ENCODE measurements at regions not wholly inside any gene's neighbourhood (a gene's known extent, or its start where the extent isn't known, plus 50 kb on each side); places are given as distances from the start of the nearest gene placed in this dataset.

DNA sequence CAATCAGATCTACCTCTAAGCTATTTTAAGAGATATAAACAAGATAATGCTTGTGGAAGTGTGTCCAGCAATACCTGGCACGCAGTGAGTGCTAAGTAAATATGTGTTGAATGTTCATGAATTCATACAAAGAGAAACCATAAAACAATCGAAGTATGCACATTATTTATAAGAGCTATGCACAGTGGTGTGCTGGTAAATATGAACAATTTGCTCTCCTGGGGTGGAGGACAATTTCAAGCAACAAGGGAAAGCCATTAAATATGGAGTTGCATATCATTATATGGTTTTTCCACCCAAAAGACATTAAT, 526.6 kb upstream of the MARCKS start:
- no peak overlapping the region for H3K27ac Mint-ChIP-seq
- peaks cover 3% of the 10 kb centered on the region for H3K27me3 Mint-ChIP-seq (ENCODE audit: insufficient read depth, low read depth, poor library complexity)
- no peak overlapping the region for H3K4me3 ChIP-seq
- no peaks in the 10 kb centered on the region for H3K9me3 Mint-ChIP-seq
- no peak overlapping the region for H2AFZ ChIP-seq
- H3K36me3 Mint-ChIP-seq (ENCODE audit: low read depth) = no peaks in the 10 kb centered on the region
- H3K4me3 Mint-ChIP-seq = no peak overlapping the region
- H3K4me1 ChIP-seq (ENCODE audit: insufficient read depth) = no peaks in the 10 kb centered on the region
- no peaks in the 10 kb centered on the region for H3K79me2 ChIP-seq (replicated peaks; ENCODE audit: insufficient read depth)
- no peak overlapping the region for H3K27ac ChIP-seq (ENCODE audit: low read depth)
- H3K27me3 ChIP-seq (ENCODE audit: insufficient read depth) = no peaks in the 10 kb centered on the region
- TF ChIP-seq NANOG (IDR thresholded peaks at IDR 0.05; ENCODE audit: borderline replicate concordance) (no peak), REST (IDR thresholded peaks at IDR 0.05; ENCODE audit: unreplicated experiment) (no peak), JUNB (IDR thresholded peaks at IDR 0.05; ENCODE audit: unreplicated experiment) (no peak), EZH2 (IDR thresholded peaks at IDR 0.05; ENCODE audit: low read depth, unreplicated experiment) (no peak), ZNF331 (CRISPR knock-in tag; IDR thresholded peaks at IDR 0.05; ENCODE audit: low read depth) (no peak), EZH2phosphoT487 (IDR thresholded peaks at IDR 0.05; ENCODE audit: unreplicated experiment) (no peak), ZNF114 (CRISPR knock-in tag; IDR thresholded peaks at IDR 0.05) (no peak), STAT1 (IDR thresholded peaks at IDR 0.05; ENCODE audit: unreplicated experiment) (no peak), CREB1 (CRISPR knock-in tag; IDR thresholded peaks at IDR 0.05; ENCODE audit: low read depth) (no peak)
- TF ChIP-seq, protein P1, sequence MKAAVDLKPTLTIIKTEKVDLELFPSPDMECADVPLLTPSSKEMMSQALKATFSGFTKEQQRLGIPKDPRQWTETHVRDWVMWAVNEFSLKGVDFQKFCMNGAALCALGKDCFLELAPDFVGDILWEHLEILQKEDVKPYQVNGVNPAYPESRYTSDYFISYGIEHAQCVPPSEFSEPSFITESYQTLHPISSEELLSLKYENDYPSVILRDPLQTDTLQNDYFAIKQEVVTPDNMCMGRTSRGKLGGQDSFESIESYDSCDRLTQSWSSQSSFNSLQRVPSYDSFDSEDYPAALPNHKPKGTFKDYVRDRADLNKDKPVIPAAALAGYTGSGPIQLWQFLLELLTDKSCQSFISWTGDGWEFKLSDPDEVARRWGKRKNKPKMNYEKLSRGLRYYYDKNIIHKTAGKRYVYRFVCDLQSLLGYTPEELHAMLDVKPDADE (IDR thresholded peaks at IDR 0.05) = no peak
- TF ChIP-seq, protein P2, sequence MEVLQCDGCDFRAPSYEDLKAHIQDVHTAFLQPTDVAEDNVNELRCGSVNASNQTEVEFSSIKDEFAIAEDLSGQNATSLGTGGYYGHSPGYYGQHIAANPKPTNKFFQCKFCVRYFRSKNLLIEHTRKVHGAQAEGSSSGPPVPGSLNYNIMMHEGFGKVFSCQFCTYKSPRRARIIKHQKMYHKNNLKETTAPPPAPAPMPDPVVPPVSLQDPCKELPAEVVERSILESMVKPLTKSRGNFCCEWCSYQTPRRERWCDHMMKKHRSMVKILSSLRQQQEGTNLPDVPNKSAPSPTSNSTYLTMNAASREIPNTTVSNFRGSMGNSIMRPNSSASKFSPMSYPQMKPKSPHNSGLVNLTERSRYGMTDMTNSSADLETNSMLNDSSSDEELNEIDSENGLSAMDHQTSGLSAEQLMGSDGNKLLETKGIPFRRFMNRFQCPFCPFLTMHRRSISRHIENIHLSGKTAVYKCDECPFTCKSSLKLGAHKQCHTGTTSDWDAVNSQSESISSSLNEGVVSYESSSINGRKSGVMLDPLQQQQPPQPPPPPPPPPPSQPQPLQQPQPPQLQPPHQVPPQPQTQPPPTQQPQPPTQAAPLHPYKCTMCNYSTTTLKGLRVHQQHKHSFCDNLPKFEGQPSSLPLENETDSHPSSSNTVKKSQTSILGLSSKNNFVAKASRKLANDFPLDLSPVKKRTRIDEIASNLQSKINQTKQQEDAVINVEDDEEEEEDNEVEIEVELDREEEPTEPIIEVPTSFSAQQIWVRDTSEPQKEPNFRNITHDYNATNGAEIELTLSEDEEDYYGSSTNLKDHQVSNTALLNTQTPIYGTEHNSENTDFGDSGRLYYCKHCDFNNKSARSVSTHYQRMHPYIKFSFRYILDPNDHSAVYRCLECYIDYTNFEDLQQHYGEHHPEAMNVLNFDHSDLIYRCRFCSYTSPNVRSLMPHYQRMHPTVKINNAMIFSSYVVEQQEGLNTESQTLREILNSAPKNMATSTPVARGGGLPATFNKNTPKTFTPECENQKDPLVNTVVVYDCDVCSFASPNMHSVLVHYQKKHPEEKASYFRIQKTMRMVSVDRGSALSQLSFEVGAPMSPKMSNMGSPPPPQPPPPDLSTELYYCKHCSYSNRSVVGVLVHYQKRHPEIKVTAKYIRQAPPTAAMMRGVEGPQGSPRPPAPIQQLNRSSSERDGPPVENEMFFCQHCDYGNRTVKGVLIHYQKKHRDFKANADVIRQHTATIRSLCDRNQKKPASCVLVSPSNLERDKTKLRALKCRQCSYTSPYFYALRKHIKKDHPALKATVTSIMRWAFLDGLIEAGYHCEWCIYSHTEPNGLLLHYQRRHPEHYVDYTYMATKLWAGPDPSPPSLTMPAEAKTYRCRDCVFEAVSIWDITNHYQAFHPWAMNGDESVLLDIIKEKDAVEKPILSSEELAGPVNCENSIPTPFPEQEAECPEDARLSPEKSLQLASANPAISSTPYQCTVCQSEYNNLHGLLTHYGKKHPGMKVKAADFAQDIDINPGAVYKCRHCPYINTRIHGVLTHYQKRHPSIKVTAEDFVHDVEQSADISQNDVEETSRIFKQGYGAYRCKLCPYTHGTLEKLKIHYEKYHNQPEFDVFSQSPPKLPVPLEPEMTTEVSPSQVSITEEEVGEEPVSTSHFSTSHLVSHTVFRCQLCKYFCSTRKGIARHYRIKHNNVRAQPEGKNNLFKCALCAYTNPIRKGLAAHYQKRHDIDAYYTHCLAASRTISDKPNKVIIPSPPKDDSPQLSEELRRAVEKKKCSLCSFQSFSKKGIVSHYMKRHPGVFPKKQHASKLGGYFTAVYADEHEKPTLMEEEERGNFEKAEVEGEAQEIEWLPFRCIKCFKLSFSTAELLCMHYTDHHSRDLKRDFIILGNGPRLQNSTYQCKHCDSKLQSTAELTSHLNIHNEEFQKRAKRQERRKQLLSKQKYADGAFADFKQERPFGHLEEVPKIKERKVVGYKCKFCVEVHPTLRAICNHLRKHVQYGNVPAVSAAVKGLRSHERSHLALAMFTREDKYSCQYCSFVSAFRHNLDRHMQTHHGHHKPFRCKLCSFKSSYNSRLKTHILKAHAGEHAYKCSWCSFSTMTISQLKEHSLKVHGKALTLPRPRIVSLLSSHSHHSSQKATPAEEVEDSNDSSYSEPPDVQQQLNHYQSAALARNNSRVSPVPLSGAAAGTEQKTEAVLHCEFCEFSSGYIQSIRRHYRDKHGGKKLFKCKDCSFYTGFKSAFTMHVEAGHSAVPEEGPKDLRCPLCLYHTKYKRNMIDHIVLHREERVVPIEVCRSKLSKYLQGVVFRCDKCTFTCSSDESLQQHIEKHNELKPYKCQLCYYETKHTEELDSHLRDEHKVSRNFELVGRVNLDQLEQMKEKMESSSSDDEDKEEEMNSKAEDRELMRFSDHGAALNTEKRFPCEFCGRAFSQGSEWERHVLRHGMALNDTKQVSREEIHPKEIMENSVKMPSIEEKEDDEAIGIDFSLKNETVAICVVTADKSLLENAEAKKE (CRISPR knock-in tag; IDR thresholded peaks at IDR 0.05) = no peak
- H3F3A ChIP-seq (replicated peaks; ENCODE audit: low read depth) = no peaks in the 10 kb centered on the region
- H3K9me2 ChIP-seq (ENCODE audit: insufficient read depth) = no peaks in the 10 kb centered on the region
- H3K4me2 ChIP-seq = no peak overlapping the region
- DNase-seq (ENCODE audit: low spot score) (no peak), ATAC-seq (no peak)
- H4K20me1 ChIP-seq (replicated peaks; ENCODE audit: insufficient read depth) = no peaks in the 10 kb centered on the region
- no peaks in the 10 kb centered on the region; the same call in 2 of the 3 replicates for H3K4me1 Mint-ChIP-seq
- H3K36me3 ChIP-seq (ENCODE audit: insufficient read depth) = no peaks in the 10 kb centered on the region
